Endometrium (tissue), 2 donors: ENCODE measurements at regions not wholly inside any gene's neighbourhood (a gene's known extent, or its start where the extent isn't known, plus 50 kb on each side); places are given as distances from the start of the nearest gene placed in this dataset.
"Not testable (repeated sequence)": the region's sequence is repeated elsewhere in the genome, so short reads cannot be mapped to it uniquely, and the experiment has no call there.

Experiments
- FAIRE-seq: peaks from 2 replicates; lab custom pipeline; 2012; peaks lifted over from hg19 to GRCh38; lab: Jason Lieb, UNC
- donor health status: control.
- donor health status: control.

DNA sequence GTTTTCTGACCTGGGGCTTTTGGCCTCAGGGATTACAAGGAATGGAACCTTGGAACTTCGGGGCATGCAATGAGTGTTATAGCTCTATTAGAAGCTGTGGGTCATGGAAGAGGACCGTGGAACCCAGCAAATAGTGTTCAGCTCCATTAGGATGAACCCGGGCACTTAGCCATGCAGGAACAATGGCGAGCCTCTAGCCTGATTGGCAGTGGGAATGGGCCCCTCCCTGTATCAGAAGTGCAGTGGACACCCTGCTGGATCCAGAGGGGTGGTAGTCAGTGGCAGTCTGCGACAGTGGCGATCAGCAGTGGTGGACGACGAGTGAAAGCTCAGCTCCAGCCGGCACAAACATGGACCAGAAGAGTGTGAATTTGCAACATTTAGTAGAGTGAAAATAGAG is 315.4 kb upstream of the TECRL start:
- FAIRE-seq: no peak

DNA sequence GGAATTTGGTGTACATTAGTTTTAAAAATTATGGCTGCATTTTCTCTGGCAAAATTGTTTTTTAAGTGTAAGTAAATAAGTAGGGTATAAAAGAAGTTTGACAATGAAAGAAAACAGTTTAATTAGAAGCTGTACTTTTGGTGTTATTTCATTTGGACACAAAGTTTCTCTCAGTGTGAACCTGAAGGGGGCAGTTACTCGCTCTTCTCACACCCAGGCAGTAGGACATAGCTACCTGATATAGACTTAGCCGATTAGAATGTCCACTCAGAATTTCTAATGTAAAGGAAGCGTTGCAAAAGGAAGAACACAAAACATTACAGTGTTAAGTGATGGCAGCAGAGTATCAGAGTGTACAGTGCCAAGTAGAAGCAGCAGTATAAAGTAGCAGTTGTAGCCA is 311.9 kb upstream of the TECRL start:
- no peak for FAIRE-seq

DNA sequence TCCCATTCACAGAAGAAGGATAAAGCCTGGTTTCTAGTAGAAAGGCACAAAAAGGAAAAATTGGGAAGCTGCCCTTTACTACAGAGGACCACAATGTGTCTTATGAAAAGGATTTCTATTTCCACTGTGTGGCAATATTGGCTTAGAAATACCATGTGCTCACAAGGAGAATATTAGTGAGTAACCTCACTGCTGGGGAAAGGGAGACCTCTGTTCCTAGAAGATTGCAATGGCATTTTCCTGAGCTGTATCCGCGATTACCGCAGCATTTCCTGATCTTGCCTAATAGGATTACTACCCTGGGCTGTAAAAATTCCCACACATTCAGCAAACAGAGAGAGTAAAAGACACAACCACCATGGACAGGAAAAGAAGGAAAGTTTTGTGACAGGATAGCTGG is 308.8 kb upstream of the TECRL start:
- no peak for FAIRE-seq

DNA sequence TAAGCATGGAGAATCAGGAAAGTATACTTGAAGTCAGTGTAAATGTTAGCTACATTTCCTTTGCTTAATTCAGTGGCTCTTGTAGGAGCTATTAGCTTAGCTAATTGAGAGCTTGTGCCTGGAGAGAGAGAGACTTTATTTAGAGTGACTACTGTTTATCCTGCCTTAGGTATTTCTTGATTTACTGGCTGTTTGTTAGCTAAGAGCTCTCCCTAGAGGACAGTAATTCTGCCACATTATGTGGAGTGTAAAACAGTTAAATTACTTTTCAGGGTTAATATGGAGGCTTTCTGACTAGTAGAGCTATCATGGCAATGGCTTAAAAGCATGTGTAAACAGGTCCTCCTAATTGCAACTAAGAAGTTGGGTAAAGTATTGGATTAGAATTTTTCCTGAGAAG is 306.5 kb upstream of the TECRL start:
- FAIRE-seq: no peak

DNA sequence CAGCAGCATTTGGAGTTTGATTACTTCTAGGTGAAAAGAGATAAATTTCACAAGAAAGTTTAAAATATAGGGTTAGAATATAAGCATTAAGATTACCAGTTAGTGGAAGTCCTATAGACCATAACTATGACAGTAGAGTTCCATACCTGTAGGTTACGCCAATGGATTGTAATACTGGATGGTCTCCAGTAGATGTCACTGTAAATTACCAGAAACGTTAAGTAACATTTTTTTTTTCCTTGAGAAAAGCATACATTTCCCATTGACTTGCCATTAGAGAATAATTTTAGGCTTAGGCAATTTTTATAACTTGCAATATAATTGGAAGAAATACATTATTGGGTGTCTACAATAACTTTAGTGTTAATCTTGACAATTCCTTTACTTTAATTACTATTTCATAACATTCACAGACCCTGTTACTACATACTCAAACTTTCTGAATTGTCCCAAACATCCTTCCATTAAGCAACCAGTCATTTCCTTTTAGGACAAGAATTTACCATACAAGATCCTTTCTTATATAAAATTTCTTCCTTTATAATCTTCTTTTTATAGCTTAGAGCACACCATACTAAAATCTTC is 304.1 kb upstream of the TECRL start:
- no peak for FAIRE-seq

DNA sequence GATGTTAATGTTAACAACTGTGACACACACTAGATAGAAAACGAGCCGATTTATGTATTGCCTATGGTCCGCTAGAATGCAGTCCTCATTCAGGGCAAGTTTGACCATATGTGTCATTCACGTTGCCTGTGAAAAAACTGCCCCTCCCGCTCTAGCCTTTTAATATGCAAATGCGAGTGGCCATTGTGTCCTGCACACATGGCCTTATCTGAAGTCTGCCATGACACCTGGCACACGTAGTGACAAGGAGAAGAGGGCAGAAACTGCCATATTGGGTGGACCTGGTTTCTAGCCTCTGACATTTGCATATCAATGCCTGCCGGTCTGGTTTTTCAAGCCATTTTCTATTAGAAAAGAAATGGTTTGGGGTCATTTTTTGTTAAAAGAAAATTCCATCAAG is 303.3 kb upstream of the TECRL start:
- no peak for FAIRE-seq

DNA sequence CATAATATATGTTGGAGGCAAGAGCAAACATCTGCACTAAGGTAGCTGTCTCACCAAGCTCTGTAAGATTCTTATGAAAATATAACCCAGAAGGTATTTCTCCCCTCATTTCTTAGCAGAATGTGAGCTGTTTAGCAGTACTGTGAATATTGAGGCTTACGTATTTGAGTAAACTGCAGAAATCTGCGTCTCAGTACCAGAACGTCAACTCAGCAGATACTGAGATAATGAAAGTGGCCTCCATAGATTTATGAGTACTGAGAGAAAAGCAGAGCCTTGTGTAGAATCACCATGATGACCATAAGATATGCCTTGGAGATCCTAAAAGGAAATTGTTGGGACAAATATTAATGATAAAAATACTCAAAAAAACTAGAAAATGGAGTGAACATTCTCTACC is 296.7 kb upstream of the TECRL start:
- no peak for FAIRE-seq

DNA sequence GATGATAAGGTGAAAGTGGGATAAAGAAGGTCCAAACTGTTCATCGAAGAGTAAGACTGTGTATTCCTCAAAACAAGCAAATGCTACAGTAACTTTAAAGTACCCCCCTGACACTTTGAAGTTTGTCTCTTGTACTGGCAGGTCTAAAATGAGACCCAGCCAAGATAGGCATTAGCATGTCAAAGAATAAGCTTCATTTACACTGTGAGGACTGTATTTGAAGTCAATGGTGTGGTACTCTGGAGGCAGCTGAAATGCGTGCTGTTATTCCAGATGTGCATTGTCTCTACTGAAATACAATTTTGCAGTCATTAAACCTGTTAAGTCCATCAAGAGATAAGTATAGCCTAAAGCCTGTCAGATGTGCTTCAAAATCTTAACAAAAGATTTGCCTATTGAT is 288.9 kb upstream of the TECRL start:
- FAIRE-seq: no peak

DNA sequence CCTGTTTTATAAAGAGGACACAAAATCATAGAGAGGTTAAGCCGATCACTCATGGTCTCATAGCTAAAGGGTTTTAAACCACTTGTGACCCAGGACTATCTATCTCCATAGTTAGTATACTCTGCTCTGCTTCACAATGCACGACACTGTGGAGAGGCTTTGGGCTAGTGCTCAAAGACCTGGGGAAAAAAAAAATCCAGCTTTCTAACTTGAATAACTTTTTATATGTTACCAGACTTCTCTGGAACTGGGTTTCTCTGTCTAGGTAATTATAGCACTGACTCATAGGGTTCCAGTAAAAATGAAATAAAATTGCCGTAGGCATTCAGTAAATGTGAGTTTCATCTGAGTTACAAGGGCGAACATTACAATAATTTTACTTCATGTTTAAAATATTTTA is 273.7 kb upstream of the TECRL start:
- no peak for FAIRE-seq

DNA sequence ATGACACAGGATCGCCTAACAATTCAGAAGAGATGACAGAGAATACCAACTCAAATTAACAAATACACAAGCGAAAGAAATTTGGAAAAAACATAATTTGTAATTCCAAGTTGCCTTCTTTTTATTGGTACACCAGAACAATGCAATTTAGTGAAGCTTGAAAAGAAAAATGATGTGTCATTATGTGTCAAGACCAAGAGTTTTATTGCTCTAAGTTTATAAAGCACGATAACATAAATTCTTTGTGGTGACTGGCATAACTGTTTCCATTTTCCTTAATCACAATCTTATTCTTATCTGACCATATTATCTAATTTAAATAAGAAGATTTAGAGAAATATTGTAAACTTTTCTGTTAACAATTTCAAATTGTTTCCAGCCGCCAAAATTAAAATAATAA is 273.2 kb upstream of the TECRL start:
- FAIRE-seq: no peak

DNA sequence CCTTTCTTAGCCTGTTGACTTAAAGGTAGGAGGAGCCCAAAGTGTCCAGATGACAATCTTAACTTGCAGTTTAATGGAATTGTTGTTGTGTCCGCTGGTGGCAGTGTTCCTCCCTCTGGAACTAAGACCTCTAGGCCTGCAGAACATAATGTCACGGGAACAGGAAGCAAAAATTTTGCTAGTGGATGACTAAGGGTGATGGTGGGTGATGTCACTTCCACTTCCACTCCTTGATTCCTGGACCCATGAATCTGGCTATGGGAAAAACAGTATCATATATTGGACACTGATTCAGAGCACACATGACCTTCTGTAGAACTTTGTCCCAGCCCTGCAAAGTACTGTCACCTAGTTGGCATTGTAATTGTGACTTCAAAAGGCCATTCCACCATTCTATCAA is 263.9 kb upstream of the TECRL start:
- FAIRE-seq: not testable (repeated sequence)

DNA sequence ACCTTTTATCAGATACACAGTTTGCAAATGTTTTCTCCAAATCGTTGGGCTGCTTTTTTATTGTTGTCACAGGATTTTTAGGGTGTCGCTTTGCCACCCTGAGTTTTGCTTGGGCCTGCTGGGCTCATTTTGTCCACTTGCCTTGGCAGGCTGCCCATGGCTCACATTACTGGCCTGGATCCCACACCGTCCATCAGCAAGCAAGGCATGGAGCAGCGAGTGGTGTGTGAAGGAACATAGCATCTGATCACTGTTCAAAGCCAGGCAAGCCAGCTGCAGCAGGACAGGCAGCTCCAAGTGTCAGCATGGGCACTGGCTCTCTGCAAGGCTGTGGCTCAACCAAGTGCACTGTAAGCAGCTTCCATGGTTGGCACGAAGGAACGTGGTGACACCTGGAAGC is 261.4 kb upstream of the TECRL start:
- FAIRE-seq: no peak

DNA sequence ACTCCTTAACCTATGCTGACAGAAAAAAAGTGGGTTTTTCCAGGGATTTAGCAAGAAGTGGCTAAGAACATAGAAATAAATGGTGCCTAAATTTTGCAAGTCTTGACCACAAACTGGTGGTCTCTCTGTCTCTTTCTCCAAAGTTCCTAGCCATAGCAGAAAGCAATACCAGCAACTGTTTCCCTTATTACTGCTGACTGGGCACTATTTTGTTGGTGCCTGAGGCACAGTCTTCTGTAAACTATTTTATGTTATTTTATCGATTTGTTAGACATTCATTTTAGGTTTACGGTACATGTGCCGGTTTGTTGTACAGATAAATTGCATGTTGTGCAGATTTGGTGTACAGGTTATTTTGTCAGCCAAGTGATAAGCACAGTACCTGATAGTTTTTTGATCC is 234.6 kb upstream of the TECRL start:
- FAIRE-seq: no peak

DNA sequence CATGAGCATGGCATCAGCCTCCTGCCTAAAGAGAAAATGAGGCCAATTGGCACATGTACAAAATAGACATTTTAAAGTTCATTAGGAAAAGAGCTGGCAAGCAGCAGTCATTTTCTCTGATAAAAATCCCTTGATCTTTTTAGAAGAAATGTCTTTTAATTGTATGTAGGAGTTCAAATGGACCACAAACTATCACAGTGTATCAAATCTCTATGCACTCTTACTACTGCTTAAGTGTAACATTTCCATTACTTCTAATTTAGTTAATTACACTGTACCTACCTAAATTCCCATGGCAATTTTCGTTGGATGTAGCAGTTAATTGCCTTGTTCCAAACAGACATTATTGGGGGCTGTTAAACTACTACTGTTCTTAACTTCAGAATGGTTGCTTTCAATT is 233.7 kb upstream of the TECRL start:
- FAIRE-seq: no peak

DNA sequence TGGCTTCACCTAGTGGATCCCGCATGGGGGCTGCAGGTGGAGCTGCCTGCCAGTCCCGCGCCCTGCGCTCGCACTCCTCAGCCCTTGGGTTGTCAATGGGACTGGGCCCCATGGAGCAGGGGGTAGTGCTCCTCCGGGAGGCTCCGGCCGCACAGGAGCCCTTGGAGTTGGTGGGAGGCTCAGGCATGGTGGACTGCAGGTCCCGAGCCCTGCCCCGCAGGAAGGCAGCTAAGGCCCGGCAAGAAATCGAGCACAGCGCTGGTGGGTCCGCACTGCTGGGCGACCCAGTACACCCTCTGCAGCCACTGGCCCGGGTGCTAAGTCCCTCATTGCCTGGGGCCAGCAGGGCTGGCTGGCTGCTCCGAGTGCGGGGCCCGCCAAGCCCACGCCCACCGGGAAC is 231.2 kb upstream of the TECRL start:
- not testable (repeated sequence) for FAIRE-seq

DNA sequence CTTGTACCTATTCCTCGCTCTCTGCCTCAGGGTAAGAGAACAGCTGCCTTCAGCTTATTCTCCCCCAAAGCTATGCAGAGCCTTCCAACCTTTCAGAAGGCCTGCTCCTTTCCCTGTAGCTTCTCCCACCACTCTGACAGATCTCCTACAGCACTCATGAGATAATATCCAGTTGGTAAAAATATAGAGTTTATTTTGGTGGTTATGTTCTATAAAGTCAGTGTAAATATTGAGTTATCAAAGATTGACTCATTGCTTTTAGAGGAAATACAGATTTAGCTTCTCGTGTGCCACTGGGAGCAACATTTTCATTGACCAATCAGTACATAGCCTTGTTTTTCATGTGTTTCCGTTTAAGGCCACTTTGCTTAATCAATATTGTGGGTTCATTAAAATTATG is 216.2 kb upstream of the TECRL start:
- no peak for FAIRE-seq

DNA sequence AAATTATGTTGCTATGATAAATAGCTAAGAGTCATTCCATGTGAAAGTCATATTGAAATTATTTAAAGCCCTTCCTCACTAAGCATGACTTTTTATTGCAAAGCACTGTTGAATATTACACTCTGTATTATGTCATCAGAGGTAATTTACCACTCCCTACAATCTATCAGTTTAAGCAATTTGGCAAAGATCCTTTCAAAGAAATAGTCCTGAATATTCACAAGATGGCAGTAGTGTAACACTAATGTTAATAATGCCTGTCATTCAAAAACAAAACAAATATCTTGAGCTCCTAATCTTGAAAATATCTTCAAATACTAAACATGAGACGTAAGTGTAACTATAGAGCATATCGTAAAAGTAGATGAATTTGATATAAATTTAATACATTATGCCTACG is 208.6 kb upstream of the TECRL start:
- no peak for FAIRE-seq

DNA sequence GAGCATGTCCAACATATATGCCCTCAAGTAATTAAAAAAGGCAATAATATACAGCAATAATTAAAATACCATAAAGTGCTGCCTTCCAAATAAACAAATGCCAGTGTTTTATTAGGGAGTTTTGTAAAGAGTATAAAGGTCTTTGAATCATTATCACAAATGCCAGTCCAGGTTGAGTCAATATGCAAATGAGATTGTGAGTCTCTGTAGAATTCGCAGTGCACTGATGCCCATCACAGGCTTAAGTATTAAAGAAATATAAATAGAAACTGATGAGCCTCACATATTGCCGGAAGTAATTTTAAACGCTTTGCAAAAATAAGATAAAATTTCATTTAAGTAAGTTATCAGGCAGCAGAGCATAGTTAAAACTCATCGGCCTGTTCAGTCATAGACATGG is 205.0 kb upstream of the TECRL start:
- FAIRE-seq: no peak

DNA sequence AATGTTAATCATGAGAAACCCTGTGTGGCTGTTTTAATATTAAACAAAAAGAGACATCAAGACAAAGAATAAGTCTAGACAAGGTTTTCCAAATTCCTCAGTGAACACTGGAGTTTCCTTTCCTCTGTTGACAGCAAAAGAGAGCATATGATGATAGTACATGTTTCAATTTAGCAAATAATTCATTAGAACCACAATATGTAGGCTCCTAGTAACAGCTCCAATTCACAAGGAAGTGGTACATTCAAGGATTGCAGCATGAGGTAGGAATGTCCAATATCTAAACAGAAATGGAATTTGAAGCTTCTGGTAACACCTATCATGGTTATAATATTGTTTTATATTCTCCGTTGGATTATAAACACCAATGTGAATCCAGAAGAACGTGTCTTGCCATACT is 203.8 kb upstream of the TECRL start:
- no peak for FAIRE-seq

DNA sequence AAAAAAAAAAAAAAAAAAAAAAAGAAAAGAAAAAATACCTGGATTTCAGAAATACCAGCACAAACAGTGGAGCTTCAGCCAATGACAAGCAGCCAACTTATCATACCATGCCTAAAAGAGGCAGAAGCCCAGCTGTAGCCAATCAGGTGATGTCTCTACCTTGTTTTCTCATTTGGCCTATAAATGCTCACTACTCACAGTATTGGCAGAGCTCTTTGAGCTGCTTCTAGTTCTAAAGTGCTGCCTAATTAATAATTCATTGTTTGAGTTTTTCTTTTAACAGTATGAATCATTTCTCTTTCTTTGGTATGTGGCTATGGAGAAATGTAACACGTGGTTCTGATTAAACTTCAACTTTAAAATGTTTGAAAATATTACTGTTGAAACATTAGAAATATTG is 188.8 kb upstream of the TECRL start:
- no peak for FAIRE-seq

DNA sequence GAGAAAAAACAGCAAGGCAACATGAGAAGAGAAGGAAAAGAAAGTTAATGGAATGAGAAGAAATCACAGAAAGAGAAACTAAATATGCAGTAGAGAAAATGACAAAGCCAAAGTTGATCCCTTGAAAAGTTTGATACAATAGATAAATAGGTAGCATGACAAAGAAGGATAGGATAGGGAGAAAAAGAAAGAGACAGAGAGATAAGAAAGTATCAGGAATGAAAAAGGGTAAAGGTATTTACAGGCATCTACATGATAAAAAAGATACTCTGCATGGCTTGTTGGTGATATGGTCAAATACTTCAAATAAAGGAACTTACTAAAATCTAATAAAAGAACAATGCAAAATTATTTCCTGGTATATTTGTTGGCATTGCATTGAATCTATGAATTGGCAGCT is 185.5 kb upstream of the TECRL start:
- FAIRE-seq: no peak

DNA sequence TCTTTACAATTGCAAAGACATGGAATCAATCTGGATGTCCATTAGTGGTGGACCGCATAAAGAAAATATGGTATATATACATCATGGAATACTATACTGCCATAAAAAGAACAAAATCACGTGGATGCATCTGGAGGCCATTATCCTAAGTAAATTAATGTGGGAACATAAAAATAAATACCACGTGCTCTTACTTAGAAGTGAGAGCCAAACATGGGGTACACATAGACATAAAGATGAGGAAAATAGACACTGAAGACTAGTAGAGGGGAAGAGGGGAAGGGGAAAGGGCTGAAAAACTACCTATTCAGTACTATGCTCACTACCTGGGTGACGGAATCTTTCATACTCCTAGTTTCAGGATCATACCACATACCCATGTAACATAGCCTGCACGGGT is 179.3 kb upstream of the TECRL start:
- FAIRE-seq: no peak

DNA sequence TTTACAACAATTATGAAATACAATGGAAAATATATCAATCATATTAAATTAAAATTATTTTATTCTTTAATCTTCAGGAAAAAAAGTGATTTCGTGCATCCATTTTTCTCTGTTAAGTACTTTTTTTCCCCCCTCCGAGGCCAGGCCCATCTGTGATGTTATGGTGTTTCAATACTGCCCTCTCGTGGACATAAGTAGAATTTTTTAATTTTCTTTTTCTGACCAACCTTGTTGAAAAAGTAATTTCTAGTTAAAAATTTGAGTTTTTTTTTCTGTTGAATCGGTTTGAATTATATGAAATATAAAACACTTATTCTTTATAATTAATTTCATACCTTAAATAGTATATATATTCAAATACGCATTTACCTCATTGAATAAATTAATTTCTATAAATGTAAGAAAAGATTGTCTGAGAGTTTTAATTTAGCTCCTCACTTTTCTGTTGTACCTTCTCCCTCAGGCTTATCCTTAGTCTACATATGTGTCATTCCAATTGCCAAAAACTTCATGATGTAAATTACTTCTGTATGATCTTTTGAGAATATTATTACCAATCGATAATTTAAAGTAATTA is 175.8 kb upstream of the TECRL start:
- FAIRE-seq: peak; percentile 91

DNA sequence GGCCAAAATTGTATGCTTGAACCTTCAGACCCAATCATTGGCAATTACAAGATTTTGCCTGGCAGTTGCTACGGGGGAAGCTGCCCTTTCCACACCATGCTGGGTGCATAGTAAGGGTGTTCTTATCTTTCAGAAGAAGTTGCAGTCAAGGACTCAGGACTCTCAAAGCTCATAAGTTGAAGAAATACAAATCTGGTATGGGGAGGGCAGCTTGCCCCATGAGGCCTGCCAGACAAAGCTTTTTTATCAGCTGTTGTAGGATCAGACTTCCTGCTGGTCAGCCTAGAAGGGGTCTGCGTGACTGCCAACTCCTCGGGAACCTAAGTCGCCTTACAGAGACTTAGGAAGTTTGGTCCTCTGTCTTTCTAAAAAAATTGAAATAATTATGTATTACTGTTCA is 174.9 kb upstream of the TECRL start:
- no peak for FAIRE-seq

DNA sequence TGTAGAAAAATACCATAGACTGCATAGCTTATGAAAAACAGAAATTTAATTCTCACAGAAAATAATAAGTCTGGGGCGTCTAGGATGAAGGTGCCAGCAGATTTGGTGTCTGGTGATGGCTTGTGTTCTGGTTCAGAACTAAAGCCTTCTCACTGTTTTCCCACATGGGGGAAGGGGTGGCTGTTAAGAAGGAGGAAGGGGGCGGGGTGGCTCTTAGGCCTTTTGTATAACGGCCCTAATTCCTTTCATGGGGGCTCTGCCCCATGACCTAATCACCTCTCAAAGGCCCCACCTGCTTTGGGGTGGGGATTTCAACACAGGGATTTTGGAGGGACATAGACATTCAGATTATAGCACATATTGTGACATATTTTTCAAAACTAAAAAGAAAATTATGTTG is 173.2 kb upstream of the TECRL start:
- no peak for FAIRE-seq
